Kidney (tissue), 13 donors: ENCODE measurements at regions not wholly inside any gene's neighbourhood (a gene's known extent, or its start where the extent isn't known, plus 50 kb on each side); places are given as distances from the start of the nearest gene placed in this dataset.
A peak's percentile ranks its signal among the peaks of the same experiment; 100 is the strongest.

Experiments used
- DNase-seq, 5 donors: peaks; one replicate each; pipeline ENCODE4 v3.0.0-alpha.2; 2013 to 2020
- FAIRE-seq: peaks from 2 replicates; lab custom pipeline; 2012; peaks lifted over from hg19 to GRCh38; lab: Jason Lieb, UNC
- H3K27ac ChIP-seq, 2 donors: one replicate each; pipeline ENCODE4 v1.7.0; 2013; ENCODE audit warnings: low read depth in 2 of 2, low read length in 2 of 2, inconsistent platforms in 1 of 2
- H3K27me3 ChIP-seq: one replicate; pipeline ENCODE4 v1.7.1; 2013; ENCODE audit warnings: low read length, inconsistent platforms; ENCODE audit not compliant: control insufficient read depth, insufficient read depth
- H3K36me3 ChIP-seq, 3 donors: one replicate each; pipeline versions ENCODE4 v1.7.0 to v1.7.1; 2013; ENCODE audit warnings: low read length in 3 of 3, control low read depth in 1 of 3, inconsistent platforms in 1 of 3; ENCODE audit not compliant: insufficient read depth in 3 of 3, control insufficient read depth in 2 of 3
- H3K4me1 ChIP-seq, 3 donors: one replicate each; pipeline versions ENCODE4 v1.7.0 to v1.7.1; 2013; ENCODE audit warnings: low read length in 3 of 3, inconsistent platforms in 1 of 3, low read depth in 1 of 3; ENCODE audit not compliant: control insufficient read depth in 2 of 3, insufficient read depth in 2 of 3
- H3K4me3 ChIP-seq, 3 donors: one replicate each; pipeline versions ENCODE4 v1.7.0 to v1.8.1; 2013; ENCODE audit warnings: low read length in 3 of 3, control low read depth in 1 of 3, inconsistent platforms in 1 of 3
- H3K9ac ChIP-seq, 3 donors: one replicate each; pipeline versions ENCODE4 v1.7.0 to v1.7.1; 2013; ENCODE audit warnings: low read length in 3 of 3, control low read depth in 1 of 3, inconsistent platforms in 1 of 3
- H3K9me3 ChIP-seq, 3 donors: one replicate each; pipeline versions ENCODE4 v1.7.0 to v1.7.1; 2013; ENCODE audit warnings: low read length in 3 of 3, control low read depth in 1 of 3, inconsistent platforms in 1 of 3; ENCODE audit not compliant: control insufficient read depth in 2 of 3, insufficient read depth in 1 of 3
- CTCF ChIP-seq: IDR thresholded peaks from 3 replicates; pipeline ENCODE4 v1.5.1; 2012; ENCODE audit warnings: mild to moderate bottlenecking, moderate library complexity, borderline replicate concordance; ENCODE audit not compliant: insufficient read depth; ENCODE audit errors: extremely low read depth
- intact Hi-C: fragments of 100-400 bp; cut with DNase I; formaldehyde crosslinking; loops from one replicate; pipeline ENCODE4 v1.11.1; 2022
- donor health status: control.
- donor health status: control.
- donor health status: control.
- donor health status: control.
- donor health status: control.
- donor health status: DM: yes; HTN: yes; CAD: no.
- donor health status: Normal renal cell carcinoma (clear cell type).

- Histone ChIP-seq H3K27ac (no peak overlapping the region), H3K4me1 (no peaks in the 10 kb centered on the region), H3K27me3 (no peaks in the 10 kb centered on the region), H3K4me3 (no peak overlapping the region), H3K9ac (no peak overlapping the region), H3K36me3 (no peaks in the 10 kb centered on the region), H3K9me3 (no peaks in the 10 kb centered on the region)
- intact Hi-C loops = no loop called here
- no peak for TF ChIP-seq CTCF
- FAIRE-seq (no peak), DNase-seq (no peak)
These were observed 519.6 kb downstream of the KLF5 start for GRCh38 chr13:73578251-73578875.

GRCh38 chr13:73576291-73576690 lies 517.5 kb downstream of the KLF5 start:
- Histone ChIP-seq H3K27ac (no peak overlapping the region), H3K36me3 (no peaks in the 10 kb centered on the region), H3K27me3 (no peaks in the 10 kb centered on the region), H3K9me3 (no peaks in the 10 kb centered on the region), H3K4me1 (no peaks in the 10 kb centered on the region), H3K9ac (no peak overlapping the region), H3K4me3 (no peak overlapping the region)
- no peak for TF ChIP-seq CTCF
- FAIRE-seq = no peak
- intact Hi-C loops = no loop called here
- no peak for DNase-seq

GRCh38 chr13:73572824-73573223 lies 514.0 kb downstream of the KLF5 start:
- intact Hi-C loops = no loop called here
- DNase-seq (peak in 1 of 5 donors; percentile 3), FAIRE-seq (no peak)
- no peak overlapping the region for H3K4me3 ChIP-seq
- no peaks in the 10 kb centered on the region for H3K9me3 ChIP-seq
- H3K4me1 ChIP-seq = no peaks in the 10 kb centered on the region
- TF ChIP-seq CTCF = no peak
- no peaks in the 10 kb centered on the region for H3K27me3 ChIP-seq
- no peak overlapping the region for H3K27ac ChIP-seq
- H3K9ac ChIP-seq = no peak overlapping the region
- H3K36me3 ChIP-seq = no peaks in the 10 kb centered on the region

GRCh38 chr13:73571376-73571775 lies 512.6 kb downstream of the KLF5 start:
- no peaks in the 10 kb centered on the region for H3K9me3 ChIP-seq
- no peak for TF ChIP-seq CTCF
- intact Hi-C loops = no loop called here
- no peak overlapping the region for H3K9ac ChIP-seq
- H3K4me3 ChIP-seq = no peak overlapping the region
- FAIRE-seq = no peak
- no peak overlapping the region for H3K27ac ChIP-seq
- DNase-seq = no peak
- H3K36me3 ChIP-seq = no peaks in the 10 kb centered on the region
- H3K4me1 ChIP-seq = no peaks in the 10 kb centered on the region
- H3K27me3 ChIP-seq = no peaks in the 10 kb centered on the region
